ENCODE measurements at regions not wholly inside any gene's neighbourhood (a gene's known extent, or its start where the extent isn't known, plus 50 kb on each side); places are given as distances from the start of the nearest gene placed in this dataset.

DNA sequence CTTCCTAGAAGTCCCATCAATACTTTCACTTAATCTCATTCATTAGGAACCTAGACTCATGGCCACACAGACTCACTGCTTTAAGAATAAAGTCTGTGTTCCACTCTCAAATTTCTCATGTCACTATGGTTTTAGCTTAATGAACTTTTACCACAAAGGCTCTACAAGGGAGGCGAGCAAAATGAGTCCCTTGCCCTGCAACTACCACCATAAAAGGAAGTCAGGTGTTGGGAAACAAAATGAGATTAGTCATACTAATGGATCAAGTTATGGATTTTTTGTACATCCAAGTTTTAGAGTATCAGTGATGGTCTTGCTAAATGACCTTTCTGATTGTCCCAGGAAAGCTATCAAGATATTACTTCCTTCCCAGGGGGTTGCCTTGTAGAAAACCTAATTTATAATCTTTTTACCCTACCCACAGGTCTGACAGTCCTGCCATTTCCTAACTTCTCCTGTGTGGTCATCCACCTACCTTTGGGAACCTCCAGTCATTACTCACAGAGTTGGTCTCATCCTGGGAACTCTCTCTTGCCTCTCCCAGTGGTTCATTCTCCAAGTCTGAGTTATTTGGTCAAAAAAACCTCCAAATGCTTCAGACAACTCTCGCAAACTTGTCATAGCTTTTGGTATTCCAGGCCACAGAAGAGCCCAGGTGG, 51.8 kb upstream of the SLC16A1 start:
- Histone ChIP-seq H3K4me3 (ENCODE audit: low read depth, low read length, poor library complexity, severe bottlenecking) (no peak overlapping the region), H3K27ac (ENCODE audit: low read depth, low read length, poor library complexity, severe bottlenecking) (no peak overlapping the region), H3K27me3 (replicated peaks; ENCODE audit: insufficient read depth, low read depth, low read length, poor library complexity) (no peaks in the 10 kb centered on the region), H3K36me3 (ENCODE audit: insufficient read depth, low read length, poor library complexity, severe bottlenecking) (no peaks in the 10 kb centered on the region), H3K9me3 (ENCODE audit: low read depth, low read length, poor library complexity, severe bottlenecking) (no peaks in the 10 kb centered on the region), H3K4me1 (ENCODE audit: insufficient read depth, low read length, poor library complexity, severe bottlenecking) (no peaks in the 10 kb centered on the region)
- DNase-seq (ENCODE audit: low spot score), result no peak
- intact Hi-C loops (cut with micrococcal nuclease; ENCODE audit: unreplicated experiment), result no loop called here
- POLR2A ChIA-PET (ENCODE audit: low non-redundant PET), result no interaction called here
- TF ChIP-seq EZH2 (IDR thresholded peaks at IDR 0.05; ENCODE audit: borderline replicate concordance, low read depth, low read length, poor library complexity, severe bottlenecking) (no peak), CTCF (conservative IDR thresholded peaks at IDR 0.05; ENCODE audit: low read depth, low read length) (no peak)
- CTCF ChIA-PET, result no interaction called here
- no TSS peak for BruUV-seq (replicated peaks)

DNA sequence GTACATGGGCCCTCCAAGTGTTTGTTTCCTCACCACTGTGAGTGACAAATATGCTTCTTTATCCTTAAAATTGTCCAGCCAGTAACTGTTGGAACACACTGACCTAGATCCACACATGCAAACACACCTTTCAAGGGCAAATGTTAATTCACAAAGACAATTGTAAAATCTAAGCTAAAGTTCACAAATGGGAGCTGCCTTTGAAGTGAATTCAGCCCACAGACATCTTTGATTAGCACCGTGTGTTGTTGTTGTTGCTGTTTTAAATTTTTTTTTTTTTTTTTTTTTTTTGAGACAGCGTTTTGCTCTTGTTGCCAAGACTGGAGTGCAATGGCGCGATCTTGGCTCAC, 52.3 kb upstream of the SLC16A1 start:
- no TSS peak for BruUV-seq (replicated peaks)
- Histone ChIP-seq H3K4me3 (ENCODE audit: low read depth, low read length, poor library complexity, severe bottlenecking) (no peak overlapping the region), H3K9me3 (ENCODE audit: low read depth, low read length, poor library complexity, severe bottlenecking) (no peaks in the 10 kb centered on the region), H3K36me3 (ENCODE audit: insufficient read depth, low read length, poor library complexity, severe bottlenecking) (no peaks in the 10 kb centered on the region), H3K4me1 (ENCODE audit: insufficient read depth, low read length, poor library complexity, severe bottlenecking) (no peaks in the 10 kb centered on the region), H3K27me3 (replicated peaks; ENCODE audit: insufficient read depth, low read depth, low read length, poor library complexity) (no peaks in the 10 kb centered on the region), H3K27ac (ENCODE audit: low read depth, low read length, poor library complexity, severe bottlenecking) (no peak overlapping the region)
- POLR2A ChIA-PET (ENCODE audit: low non-redundant PET), result no interaction called here
- CTCF ChIA-PET, result no interaction called here
- intact Hi-C loops (cut with micrococcal nuclease; ENCODE audit: unreplicated experiment), result no loop called here
- DNase-seq (ENCODE audit: low spot score), result no peak
- no peak for TF ChIP-seq EZH2 (IDR thresholded peaks at IDR 0.05; ENCODE audit: borderline replicate concordance, low read depth, low read length, poor library complexity, severe bottlenecking)
- no peak for TF ChIP-seq CTCF (conservative IDR thresholded peaks at IDR 0.05; ENCODE audit: low read depth, low read length)

- DNase-seq (ENCODE audit: low spot score), result no peak
- no peaks in the 10 kb centered on the region for H3K36me3 ChIP-seq (ENCODE audit: insufficient read depth, low read length, poor library complexity, severe bottlenecking)
- no peaks in the 10 kb centered on the region for H3K4me1 ChIP-seq (ENCODE audit: insufficient read depth, low read length, poor library complexity, severe bottlenecking)
- no peaks in the 10 kb centered on the region for H3K27me3 ChIP-seq (replicated peaks; ENCODE audit: insufficient read depth, low read depth, low read length, poor library complexity)
- intact Hi-C loops (cut with micrococcal nuclease; ENCODE audit: unreplicated experiment), result no loop called here
- ChIA-PET POLR2A (ENCODE audit: low non-redundant PET) (no interaction called here), CTCF (no interaction called here)
- no TSS peak for BruUV-seq (replicated peaks)
- H3K4me3 ChIP-seq (ENCODE audit: low read depth, low read length, poor library complexity, severe bottlenecking), result no peak overlapping the region
- H3K9me3 ChIP-seq (ENCODE audit: low read depth, low read length, poor library complexity, severe bottlenecking), result no peaks in the 10 kb centered on the region
- no peak for TF ChIP-seq CTCF (conservative IDR thresholded peaks at IDR 0.05; ENCODE audit: low read depth, low read length)
- no peak for TF ChIP-seq EZH2 (IDR thresholded peaks at IDR 0.05; ENCODE audit: borderline replicate concordance, low read depth, low read length, poor library complexity, severe bottlenecking)
- no peak overlapping the region for H3K27ac ChIP-seq (ENCODE audit: low read depth, low read length, poor library complexity, severe bottlenecking)
Observed at GRCh38 chr1:113012149-113012548, 56.2 kb upstream of the SLC16A1 start.
